ENCODE measurements at regions not wholly inside any gene's neighbourhood (a gene's known extent, or its start where the extent isn't known, plus 50 kb on each side); places are given as distances from the start of the nearest gene placed in this dataset.
A peak's percentile ranks its signal among the peaks of the same experiment; 100 is the strongest.
"Not testable (repeated sequence)": the region's sequence is repeated elsewhere in the genome, so short reads cannot be mapped to it uniquely, and the experiment has no call there.

GRCh38 chrX:78603908-78604307, 55.2 kb downstream of the RTL3 start:
- in situ Hi-C loops (cut with MboI; ENCODE audit: low pct_unique_long_range_greater_than_20kb, low sequenced_read_pairs), result no loop called here
- no peak for DNase-seq

- peak; percentile 76 for DNase-seq
- in situ Hi-C loops (cut with MboI; ENCODE audit: low pct_unique_long_range_greater_than_20kb, low sequenced_read_pairs), result no loop called here
Measured at GRCh38 chrX:78595901-78596502, 63.1 kb downstream of the RTL3 start.

DNA sequence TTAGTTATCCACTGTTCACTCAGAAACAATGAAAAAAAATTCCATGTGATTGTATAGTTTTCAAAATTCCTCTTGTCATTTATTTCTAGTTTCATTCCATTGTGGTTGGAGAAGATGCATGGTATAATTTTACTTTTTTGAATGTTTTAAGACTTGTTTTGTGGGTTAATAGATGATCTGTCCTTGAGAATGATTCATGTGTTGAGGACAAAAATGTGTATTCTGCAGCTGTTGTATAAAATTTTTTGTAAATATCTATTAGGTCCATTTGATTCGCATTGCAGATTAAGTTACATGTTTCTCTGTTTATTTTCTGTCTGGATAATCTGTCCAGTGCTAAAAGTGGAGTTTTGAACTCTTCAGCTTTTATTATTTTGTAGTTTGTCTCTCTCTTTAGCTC, 65.4 kb downstream of the RTL3 start:
- DNase-seq, result no peak
- in situ Hi-C loops (cut with MboI; ENCODE audit: low pct_unique_long_range_greater_than_20kb, low sequenced_read_pairs), result no loop called here

DNA sequence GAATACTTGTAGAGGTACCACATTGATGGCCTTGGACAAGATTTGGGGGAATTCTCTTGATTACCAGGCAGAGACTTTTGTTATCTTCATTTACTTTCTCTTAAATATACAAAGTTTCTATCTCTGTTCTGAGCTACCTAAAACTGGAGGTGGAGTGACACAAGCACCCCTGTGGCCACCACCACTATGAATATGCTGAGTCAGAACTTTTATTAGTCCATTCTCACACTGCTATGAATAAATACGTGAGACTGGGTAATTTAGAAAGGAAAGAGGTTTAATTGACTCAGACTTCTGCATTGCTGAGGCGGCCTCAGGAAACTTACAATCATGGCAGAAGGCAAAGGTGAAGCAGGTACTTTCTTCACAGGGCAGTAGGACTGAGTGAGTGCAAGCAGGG, 67.1 kb downstream of the RTL3 start:
- in situ Hi-C loops (cut with MboI; ENCODE audit: low pct_unique_long_range_greater_than_20kb, low sequenced_read_pairs), result no loop called here
- no peak for DNase-seq

DNA sequence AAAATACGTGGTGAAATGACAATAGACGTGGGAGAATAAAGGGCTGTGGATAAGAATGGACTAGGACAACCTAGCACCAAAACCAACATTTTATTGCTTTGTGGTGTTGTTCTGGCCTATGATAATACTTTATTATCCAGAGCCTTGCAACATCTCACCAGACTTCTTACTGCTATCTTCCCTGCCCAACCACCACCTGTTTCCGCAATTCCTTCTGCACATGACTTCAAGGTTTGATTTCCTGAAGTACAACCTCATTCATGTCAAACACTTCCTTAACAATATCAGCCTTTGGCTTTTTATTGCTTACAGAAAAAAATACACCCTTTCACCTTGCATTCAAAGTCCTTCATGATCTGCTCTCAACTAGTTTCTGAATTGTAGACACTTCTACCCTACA, 84.8 kb downstream of the RTL3 start:
- DNase-seq, result peak; percentile 89

DNA sequence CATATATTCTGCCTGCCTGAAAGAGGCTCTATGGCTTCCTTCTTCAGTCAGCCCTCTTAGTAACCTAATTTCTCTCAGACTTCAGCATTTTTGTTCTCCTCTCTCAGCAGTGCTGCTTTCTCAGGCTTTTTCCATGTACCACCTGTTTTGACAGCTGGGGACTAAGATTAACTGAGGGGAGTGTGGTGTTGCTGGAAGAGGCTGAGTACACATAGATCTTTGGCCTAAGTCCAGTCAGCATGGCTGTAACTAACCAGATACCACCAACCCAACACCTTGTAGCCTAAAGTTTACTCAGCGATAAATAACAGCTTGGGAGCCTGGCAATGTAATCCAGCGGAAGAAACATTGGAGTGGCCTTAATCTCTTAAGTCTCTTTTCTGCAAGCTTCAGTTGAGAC, 85.5 kb downstream of the RTL3 start:
- in situ Hi-C loops (cut with MboI; ENCODE audit: low pct_unique_long_range_greater_than_20kb, low sequenced_read_pairs), result loop anchor here (25.0 kb wide), 3 partner anchors 514 to 864 kb away; no protein-coding TSS in a partner anchor
- peak; percentile 30 for DNase-seq

More for the DNA sequence above, 84.8 kb downstream of the RTL3 start:
- in situ Hi-C loops (cut with MboI; ENCODE audit: low pct_unique_long_range_greater_than_20kb, low sequenced_read_pairs), result loop anchor here (25.0 kb wide), 3 partner anchors 513 to 863 kb away; no protein-coding TSS in a partner anchor

DNA sequence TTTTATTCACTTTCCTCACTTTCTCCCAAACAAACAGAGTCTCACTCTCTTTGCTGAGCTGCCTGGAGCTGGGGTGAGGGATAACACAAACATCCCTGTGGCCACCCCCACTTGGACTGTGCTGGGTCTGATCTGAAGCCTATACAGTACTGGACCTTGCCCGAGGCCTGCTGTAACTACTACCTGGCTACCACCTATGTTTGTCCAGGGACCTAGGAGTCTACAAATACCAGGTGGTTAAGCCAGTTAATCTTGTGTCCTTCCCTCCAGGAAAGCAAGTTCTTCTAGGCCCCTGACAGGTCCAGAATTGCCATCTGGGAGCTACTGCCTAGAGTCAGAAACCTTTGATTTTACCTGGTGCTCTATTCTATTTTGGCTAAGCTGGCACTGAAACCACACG, 87.3 kb downstream of the RTL3 start:
- in situ Hi-C loops (cut with MboI; ENCODE audit: low pct_unique_long_range_greater_than_20kb, low sequenced_read_pairs), result loop anchor here (25.0 kb wide), 3 partner anchors 515 to 865 kb away; no protein-coding TSS in a partner anchor
- no peak for DNase-seq

GRCh38 chrX:78555401-78555980, 103.6 kb downstream of the RTL3 start:
- DNase-seq, result peak; percentile 53
- in situ Hi-C loops (cut with MboI; ENCODE audit: low pct_unique_long_range_greater_than_20kb, low sequenced_read_pairs), result loop anchor here (25.0 kb wide), 3 partner anchors 532 to 882 kb away; no protein-coding TSS in a partner anchor

DNA sequence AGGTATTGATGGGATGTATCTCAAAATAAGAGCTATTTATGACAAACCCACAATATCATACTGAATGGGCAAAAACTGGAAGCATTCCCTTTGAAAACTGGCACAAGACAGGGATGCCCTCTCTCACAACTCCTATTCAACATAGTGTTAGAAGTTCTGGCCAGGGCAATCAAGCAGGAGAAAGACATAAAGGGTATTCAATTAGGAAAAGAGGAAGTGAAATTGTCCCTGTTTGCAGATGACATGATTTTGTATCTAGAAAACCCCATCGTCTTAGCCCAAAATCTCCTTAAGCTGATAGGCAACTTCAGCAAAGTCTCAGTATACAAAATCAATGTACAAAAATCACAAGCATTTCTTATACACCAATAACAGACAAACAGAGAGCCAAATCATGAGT, 106.5 kb downstream of the RTL3 start:
- DNase-seq, result not testable (repeated sequence)
- in situ Hi-C loops (cut with MboI; ENCODE audit: low pct_unique_long_range_greater_than_20kb, low sequenced_read_pairs), result loop anchor here (25.0 kb wide), 3 partner anchors 535 to 885 kb away; no protein-coding TSS in a partner anchor

GRCh38 chrX:78548012-78548411, 111.1 kb downstream of the RTL3 start:
- DNase-seq, result no peak
- in situ Hi-C loops (cut with MboI; ENCODE audit: low pct_unique_long_range_greater_than_20kb, low sequenced_read_pairs), result no loop called here

GRCh38 chrX:78545233-78545632, 113.9 kb downstream of the RTL3 start:
- in situ Hi-C loops (cut with MboI; ENCODE audit: low pct_unique_long_range_greater_than_20kb, low sequenced_read_pairs), result no loop called here
- DNase-seq, result no peak

DNA sequence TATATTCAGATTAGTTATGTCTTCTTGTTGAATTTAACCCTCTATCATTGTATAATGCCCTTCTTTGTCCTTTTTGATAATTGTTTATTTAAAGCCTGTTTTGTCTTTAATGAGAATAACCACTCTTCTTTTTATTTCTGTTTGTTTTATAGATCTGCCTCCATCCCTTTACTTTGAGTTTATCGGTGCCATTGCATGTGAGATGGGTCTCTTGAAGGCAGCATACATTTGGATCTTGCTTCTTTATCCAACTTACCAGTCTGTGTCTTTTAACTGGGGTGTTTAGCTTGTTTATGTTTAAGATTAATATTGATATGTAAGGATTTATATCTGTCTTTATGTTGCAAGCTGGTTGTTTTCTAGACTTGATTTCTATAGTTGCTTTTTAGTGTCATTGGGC, 115.8 kb downstream of the RTL3 start:
- in situ Hi-C loops (cut with MboI; ENCODE audit: low pct_unique_long_range_greater_than_20kb, low sequenced_read_pairs), result no loop called here
- no peak for DNase-seq

DNA sequence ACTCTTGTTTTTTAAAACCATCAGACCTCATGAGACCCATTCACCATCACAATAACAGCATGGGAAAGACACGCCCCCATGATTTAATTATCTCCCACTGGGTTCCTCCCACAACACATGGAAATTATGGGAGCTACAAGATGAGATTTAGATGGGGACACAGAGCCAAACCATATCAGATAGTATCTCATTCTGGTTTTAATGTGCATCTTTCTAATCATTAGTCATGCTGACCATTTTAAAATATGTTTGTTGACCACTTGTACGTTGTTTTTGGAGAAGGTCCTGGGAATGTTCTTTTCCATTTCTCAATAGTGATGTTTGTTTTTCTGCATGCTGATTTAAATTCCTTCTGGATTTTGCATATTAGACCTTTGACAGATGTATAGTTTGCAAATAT, 119.0 kb downstream of the RTL3 start:
- in situ Hi-C loops (cut with MboI; ENCODE audit: low pct_unique_long_range_greater_than_20kb, low sequenced_read_pairs), result no loop called here

DNA sequence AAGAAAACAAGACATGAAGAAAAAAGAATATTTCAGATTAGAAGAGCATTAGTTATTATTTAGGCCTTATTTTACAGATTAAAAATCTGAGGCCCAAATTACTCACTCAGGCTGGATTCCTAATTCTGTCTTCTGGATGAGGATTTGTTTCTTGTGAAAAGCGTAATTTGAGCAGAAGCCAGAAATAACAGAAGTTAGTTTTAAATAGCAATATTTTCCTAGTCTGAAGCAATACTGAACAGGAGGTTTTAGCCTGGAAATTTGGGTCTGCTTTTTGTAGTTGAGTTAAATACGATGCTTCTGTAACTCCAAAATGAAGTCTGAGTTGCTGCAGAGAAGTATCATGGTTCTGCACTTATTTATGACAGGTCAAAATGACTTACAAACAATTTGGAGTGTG, 124.9 kb downstream of the RTL3 start:
- in situ Hi-C loops (cut with MboI; ENCODE audit: low pct_unique_long_range_greater_than_20kb, low sequenced_read_pairs), result no loop called here
- DNase-seq, result no peak

More for the DNA sequence above, 119.0 kb downstream of the RTL3 start:
- no peak for DNase-seq

- peak; percentile 28 for DNase-seq
Measured at GRCh38 chrX:78532363-78532762, 126.8 kb downstream of the RTL3 start.

DNA sequence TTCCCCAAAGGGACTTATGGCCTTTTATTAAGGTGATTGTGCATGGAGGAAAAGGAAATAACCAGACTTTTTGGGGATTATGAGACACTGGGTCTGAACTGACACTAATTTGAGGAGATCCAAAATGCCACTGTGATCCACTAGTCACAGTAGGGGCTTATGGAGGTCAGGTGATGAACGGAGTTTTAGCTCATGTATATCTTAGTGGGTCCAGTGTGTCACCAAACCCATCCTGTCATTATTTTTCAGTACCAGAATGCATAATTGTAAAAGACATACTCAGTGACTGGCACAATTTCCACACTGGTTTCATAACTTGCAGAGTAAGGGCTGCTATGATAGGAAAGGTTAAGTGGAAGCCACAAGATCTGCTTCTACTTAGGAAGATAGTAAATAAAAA, 131.3 kb downstream of the RTL3 start:
- in situ Hi-C loops (cut with MboI; ENCODE audit: low pct_unique_long_range_greater_than_20kb, low sequenced_read_pairs), result no loop called here
- DNase-seq, result no peak

More at GRCh38 chrX:78532363-78532762, 126.8 kb downstream of the RTL3 start:
- in situ Hi-C loops (cut with MboI; ENCODE audit: low pct_unique_long_range_greater_than_20kb, low sequenced_read_pairs), result no loop called here

- in situ Hi-C loops (cut with MboI; ENCODE audit: low pct_unique_long_range_greater_than_20kb, low sequenced_read_pairs), result no loop called here
- DNase-seq, result no peak
Measured at GRCh38 chrX:78527263-78527662, 131.9 kb downstream of the RTL3 start.

DNA sequence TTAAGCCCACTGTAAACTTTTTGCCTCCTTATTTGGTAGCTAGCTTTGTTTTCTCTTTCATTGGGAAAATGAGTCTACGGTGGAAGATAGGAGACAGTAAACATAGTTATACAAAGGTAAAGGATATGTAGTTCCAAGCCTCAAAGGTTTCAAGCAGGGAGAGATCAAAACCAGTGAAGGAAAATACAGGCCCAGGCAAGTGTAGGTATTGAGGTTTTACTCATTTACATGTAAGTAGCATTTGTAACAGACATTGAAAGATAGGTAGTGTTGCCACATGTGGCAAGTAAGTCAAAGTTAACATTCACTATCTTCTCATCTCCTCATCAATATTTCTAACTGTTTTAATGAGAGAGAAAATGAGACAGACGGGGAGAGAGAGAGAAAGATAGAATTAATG, 136.5 kb downstream of the RTL3 start:
- DNase-seq, result no peak

GRCh38 chrX:78517124-78517523, 142.0 kb downstream of the RTL3 start:
- peak; percentile 52 for DNase-seq
- in situ Hi-C loops (cut with MboI; ENCODE audit: low pct_unique_long_range_greater_than_20kb, low sequenced_read_pairs), result no loop called here

More for the DNA sequence above, 136.5 kb downstream of the RTL3 start:
- in situ Hi-C loops (cut with MboI; ENCODE audit: low pct_unique_long_range_greater_than_20kb, low sequenced_read_pairs), result no loop called here

DNA sequence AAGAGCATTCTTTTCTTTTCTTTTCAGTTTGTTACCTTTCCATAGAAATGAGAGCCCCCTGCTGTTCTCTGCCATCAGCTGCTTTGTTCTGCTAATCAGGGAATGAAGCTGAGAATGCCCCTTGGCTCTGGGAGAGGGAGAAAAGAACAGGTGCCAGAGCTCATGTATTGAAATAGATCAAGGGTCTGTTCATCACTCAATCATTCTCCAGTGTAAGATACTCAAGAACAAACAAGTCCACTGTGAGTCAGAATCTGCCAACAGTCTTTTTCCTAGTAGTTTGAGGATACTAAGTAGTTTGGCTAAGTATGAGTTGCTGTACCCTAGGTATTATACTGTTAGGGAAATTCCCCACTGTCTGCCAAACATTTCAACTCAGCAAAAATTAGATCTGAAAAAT, 144.3 kb downstream of the RTL3 start:
- DNase-seq, result peak; percentile 47

More for the DNA sequence above, 144.3 kb downstream of the RTL3 start:
- in situ Hi-C loops (cut with MboI; ENCODE audit: low pct_unique_long_range_greater_than_20kb, low sequenced_read_pairs), result no loop called here

All from KBM-7 (cell line).